HG02798 (cell line): ENCODE measurements at regions not wholly inside any gene's neighbourhood (a gene's known extent, or its start where the extent isn't known, plus 50 kb on each side); places are given as distances from the start of the nearest gene placed in this dataset.

Source experiments
- ATAC-seq: cut with Tn5 transposase; IDR thresholded peaks from one replicate; pipeline ENCODE4 v1.9.1; 2021; ENCODE audit warnings: mild to moderate bottlenecking; ENCODE audit not compliant: unreplicated experiment, poor library complexity

GRCh38 chr20:4601630-4602296, 84.5 kb upstream of the PRNP start:
- no peak for ATAC-seq

- ATAC-seq, result no peak
These were observed 85.8 kb upstream of the PRNP start for GRCh38 chr20:4600308-4601014.

- ATAC-seq, result no peak
These were observed 89.0 kb upstream of the PRNP start for GRCh38 chr20:4597215-4597614.

GRCh38 chr20:4593149-4593525, 93.1 kb upstream of the PRNP start:
- no peak for ATAC-seq

GRCh38 chr20:4592316-4593148, 93.7 kb upstream of the PRNP start:
- ATAC-seq, result no peak

GRCh38 chr20:4591975-4592315, 94.3 kb upstream of the PRNP start:
- ATAC-seq, result no peak

GRCh38 chr20:4585758-4586157, 100.5 kb upstream of the PRNP start:
- ATAC-seq, result no peak

GRCh38 chr20:4585104-4585753, 101.0 kb upstream of the PRNP start:
- no peak for ATAC-seq

GRCh38 chr20:4584510-4584909, 101.7 kb upstream of the PRNP start:
- no peak for ATAC-seq

GRCh38 chr20:4581838-4582237, 104.4 kb upstream of the PRNP start:
- no peak for ATAC-seq

- ATAC-seq, result no peak
These were observed 107.9 kb upstream of the PRNP start for GRCh38 chr20:4578375-4578774.

- no peak for ATAC-seq
These were observed 111.9 kb upstream of the PRNP start for GRCh38 chr20:4574356-4574690.

- ATAC-seq, result no peak
These were observed 112.5 kb upstream of the PRNP start for GRCh38 chr20:4573564-4574355.

GRCh38 chr20:4571759-4572531, 114.3 kb upstream of the PRNP start:
- no peak for ATAC-seq

GRCh38 chr20:4569865-4570264, 116.4 kb upstream of the PRNP start:
- ATAC-seq, result no peak

GRCh38 chr20:4569092-4569491, 117.2 kb upstream of the PRNP start:
- no peak for ATAC-seq

GRCh38 chr20:4568361-4568959, 117.8 kb upstream of the PRNP start:
- ATAC-seq, result no peak

- ATAC-seq, result no peak
These were observed 119.1 kb upstream of the PRNP start for GRCh38 chr20:4567170-4567569.

GRCh38 chr20:4563534-4563933, 122.7 kb upstream of the PRNP start:
- no peak for ATAC-seq
